Suppressor macrophage treated with lipopolysaccharide for 1 hour (primary cell): ENCODE measurements at regions not wholly inside any gene's neighbourhood (a gene's known extent, or its start where the extent isn't known, plus 50 kb on each side); places are given as distances from the start of the nearest gene placed in this dataset.

Experiments used
- DNase-seq, 3 donors: peaks; one replicate each; pipeline ENCODE4 v3.0.0-alpha.2; 2020 to 2022

- no peak for DNase-seq
Measured at GRCh38 chr10:131781791-131782190, 119.0 kb upstream of the PPP2R2D start.

GRCh38 chr10:131784363-131785120, 116.3 kb upstream of the PPP2R2D start:
- peak in 1 of 3 donors; percentile 4 for DNase-seq

- no peak for DNase-seq
Measured at GRCh38 chr10:131785121-131785460, 115.7 kb upstream of the PPP2R2D start.

DNA sequence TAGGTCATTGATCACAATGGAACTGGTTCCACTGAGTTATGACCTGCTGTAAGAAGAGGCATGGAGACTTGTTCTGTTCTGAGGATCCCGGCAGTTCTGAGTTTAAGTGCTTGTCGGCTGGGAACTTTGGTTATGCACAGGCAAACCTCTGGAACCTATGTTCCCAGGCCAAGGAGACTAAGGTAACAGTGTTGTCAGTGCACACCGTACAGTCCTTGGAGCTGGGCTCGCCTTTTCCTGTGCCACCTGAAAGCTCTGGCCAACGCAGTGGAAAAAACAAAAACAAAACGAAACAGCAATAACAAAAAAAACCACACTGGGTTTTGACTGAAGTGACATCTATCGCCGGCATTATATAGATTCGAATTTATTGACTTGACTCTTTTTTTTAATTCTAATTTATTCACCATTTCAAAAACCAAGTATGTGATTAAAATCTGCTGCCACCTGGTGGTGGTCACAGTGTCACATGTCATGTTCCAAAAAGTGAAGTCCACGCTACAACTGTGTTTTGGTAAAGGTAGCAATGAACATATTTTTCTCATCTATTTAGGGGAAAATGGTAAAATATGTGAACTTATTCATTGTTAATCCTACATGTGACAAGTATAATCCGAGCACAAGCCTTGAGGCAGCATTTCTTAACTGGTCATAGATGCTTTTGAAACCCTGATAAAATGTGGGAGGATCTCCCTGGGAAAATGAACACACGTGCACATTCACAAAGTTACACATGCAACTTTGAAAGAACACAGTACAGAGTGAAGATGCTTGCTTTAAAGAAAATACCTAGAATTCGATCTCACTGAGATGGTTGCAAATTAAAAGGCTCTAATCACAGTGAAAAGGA, 113.8 kb upstream of the PPP2R2D start:
- DNase-seq: peak; percentile 36 to 68 (median 60)

- DNase-seq: no peak
Measured at GRCh38 chr10:131787961-131788360, 112.8 kb upstream of the PPP2R2D start.

GRCh38 chr10:131788386-131788785, 112.4 kb upstream of the PPP2R2D start:
- no peak for DNase-seq

DNA sequence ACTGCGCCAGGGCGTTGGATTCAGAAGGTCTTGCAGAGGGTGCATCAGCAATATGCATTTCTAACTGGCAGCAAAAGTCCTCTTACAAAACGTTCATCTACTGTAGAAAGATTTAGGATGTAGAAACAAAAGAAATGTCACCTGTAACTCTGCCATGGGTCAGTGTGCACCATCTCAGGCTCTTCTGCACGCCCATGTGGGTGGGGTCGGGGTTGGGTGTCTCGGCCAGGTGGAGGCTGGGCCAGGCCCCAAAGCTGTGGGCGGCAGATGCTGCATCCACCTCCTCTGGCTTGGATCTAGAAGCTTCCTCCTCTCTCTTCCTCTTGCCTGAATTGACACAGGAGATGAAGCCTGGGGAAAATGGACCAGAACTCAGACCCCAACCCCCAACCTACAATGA, 111.3 kb upstream of the PPP2R2D start:
- DNase-seq: no peak

- DNase-seq: no peak
Measured at GRCh38 chr10:131790021-131790420, 110.8 kb upstream of the PPP2R2D start.

DNA sequence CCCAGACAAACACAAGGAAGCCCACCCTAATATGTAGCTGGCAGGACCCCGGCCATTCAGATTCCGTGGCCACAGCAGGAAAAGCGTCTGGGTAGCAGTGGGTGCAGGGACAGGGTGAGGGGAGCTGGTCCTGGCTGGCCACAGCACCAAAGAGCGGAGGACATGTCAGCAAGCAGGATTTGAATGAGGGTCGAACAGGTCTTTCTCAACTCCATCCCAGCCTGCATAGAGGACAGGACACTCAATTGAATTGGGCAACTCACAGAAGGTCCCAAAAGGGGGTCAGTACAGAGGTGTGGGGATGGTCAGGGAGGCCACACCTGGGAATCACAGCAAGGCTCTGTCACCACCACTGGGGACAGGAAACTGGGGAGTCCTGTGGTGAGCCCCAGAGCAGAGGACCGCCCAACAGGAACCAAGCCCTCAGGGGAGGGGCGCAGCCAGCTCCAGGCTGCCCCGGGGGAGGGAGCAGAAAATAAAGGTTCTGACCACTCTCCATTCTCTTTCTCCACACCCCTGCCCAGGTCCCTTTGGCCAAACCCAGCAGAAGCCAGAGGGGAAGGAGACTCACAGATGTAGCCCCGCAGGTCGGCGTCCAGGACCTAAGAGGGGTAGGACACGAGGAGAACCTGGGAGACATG, 108.7 kb upstream of the PPP2R2D start:
- DNase-seq: no peak

DNA sequence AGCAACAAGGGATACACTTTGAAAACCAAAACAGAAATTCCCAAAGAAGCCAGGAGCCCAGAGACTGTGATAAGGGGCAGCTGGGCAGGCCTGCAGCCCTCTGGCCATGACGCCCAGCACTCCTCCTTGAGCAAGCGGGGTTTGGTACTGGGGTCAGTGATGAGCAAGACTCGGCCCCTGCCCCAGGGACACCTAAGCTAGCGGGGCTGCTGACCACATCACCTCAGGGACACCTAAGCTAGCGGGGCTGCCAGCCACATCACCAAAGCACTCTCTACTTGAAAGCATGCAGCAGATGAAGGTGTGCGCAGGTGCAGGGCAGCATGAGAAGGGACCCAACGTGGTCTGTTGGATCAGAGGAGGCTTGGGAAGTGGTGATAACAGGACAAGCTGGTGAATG, 108.0 kb upstream of the PPP2R2D start:
- DNase-seq: no peak

DNA sequence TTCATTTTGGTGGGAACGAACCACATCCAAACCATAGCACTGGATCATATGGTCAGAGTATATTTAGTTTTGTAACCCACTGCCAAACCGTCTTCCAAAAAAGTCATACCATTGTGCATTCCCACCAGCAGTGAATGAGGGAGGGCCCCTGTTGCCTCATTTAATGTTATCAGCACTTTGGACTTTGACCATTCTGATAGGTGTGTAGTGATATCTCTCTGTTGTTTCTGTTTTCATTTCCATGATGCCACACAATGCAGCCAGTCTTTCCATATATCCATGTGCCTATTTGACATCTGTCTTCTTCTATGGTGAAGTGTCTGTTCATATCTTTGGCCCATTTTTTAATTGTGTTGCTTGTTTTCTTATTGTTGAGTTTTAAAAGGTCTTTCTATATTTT, 105.0 kb upstream of the PPP2R2D start:
- no peak for DNase-seq

DNA sequence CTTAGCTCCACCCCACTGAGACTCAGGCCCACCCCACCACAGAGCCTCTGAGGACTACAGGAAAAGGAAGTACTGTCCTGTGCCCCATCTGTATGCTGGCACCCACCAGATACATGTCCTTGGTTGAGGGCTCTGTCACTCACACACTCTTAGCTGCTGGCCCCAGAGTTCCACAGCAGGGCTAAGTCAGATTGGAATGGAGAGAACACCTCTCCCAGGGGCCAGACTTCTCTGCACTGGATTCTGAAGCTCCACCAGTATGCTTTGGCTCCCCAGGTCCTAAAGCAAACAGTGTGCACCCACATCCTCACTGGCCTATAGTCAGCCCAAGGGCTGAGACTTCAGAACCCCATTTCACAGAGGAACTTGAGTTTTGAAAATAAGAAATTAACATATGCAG, 103.2 kb upstream of the PPP2R2D start:
- DNase-seq: no peak

DNA sequence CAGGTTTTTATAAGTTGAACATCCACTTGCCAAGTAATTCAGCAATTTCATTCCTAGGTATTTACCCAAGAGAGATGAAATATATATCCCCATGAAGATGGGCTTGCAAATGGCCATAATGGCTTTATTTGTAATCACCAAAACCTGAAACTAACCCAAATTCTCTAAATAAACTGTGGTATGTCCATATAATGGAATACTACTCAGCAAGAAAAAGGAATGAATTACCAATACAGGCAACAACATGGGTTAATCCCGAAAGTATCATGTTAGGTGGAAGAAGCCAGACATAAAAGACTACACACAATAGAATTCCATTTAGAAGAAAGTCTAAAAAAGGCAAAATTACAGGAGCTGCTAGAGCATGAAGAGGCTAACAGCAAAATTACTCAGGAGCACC, 101.4 kb upstream of the PPP2R2D start:
- DNase-seq: no peak

DNA sequence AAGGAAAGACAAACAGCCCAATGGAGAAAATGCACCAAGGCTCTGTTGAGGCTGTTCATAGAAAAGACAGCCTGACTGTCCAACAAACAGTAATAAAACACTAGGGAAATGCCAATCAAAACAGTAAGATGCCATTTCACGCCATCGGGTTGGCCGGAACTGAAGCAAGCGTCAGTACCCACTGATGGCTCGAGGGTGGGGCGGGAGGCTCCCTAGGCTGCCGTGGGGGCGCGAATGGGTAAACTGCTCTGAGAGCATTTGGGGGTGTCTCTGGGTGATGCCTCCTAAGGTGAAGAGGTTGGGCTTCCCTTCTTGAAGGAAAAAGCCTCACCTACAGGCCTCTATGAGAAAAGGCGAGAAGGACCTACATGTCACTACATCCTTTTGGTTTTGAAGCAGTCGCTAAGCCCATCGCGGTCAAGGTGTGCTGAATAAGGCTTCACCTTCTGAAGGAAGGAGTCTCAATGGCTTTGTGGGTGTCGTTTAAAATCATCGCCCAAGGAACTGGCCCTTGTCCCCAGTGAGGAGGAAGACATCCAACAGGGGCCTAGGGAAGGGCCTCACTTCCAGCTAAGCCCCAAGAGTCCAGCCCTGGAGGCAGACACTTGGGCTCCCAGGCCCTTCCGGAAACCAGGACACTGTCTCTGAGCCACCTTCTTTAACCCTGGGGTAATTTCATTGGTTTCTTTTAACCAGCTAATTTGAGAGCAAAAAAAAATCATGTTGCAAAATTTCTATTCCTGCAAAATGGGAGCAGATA, 98.5 kb upstream of the PPP2R2D start:
- no peak for DNase-seq

GRCh38 chr10:131802996-131803395, 97.8 kb upstream of the PPP2R2D start:
- DNase-seq: no peak

DNA sequence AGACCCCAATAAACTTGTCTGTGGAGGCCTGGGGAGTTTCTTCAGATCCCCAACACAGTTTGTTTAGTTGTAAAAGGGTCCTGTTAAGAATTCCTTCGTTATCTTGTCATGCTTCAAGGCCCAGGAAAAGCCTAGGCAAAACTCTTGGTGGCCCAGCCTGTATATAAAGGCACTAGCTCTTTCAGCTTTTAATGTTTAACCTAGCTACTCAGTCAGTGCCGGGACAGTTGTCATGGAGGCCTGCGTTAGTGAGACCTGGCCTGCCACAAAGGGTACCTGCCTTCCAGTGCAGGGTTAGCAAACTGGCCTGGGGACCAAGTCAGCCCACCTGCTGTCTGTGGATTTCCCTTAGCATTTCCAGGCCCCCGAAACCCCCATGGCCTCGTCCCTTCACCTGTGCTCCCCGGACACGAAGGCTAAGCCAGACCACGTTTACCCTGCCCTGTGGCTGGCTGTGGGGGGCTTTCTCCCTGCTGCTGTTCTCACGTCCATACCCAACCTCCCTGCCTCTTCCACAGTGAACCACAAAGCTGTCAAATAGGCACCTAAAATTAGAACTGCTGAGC, 96.9 kb upstream of the PPP2R2D start:
- DNase-seq: no peak

- no peak for DNase-seq
Measured at GRCh38 chr10:131804551-131805295, 96.1 kb upstream of the PPP2R2D start.

DNA sequence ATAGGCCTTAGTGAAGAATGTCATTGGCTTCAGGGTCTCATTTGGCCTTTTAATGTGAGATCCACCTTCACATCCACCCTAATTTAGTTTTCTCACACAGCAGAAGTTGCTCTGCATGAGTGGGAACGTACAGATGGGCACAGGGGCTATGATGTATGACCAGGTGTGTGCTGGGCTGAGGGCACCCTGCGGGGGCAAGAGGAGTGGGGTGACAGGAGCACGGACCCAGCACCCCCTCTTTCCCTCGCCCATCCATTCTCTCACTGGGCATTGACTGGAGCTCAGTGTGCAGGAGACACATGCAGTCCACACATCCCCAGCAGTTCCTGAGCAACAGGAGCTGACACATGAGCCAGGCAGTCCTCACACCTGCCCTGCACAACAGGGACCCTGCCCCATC, 95.1 kb upstream of the PPP2R2D start:
- DNase-seq: no peak

DNA sequence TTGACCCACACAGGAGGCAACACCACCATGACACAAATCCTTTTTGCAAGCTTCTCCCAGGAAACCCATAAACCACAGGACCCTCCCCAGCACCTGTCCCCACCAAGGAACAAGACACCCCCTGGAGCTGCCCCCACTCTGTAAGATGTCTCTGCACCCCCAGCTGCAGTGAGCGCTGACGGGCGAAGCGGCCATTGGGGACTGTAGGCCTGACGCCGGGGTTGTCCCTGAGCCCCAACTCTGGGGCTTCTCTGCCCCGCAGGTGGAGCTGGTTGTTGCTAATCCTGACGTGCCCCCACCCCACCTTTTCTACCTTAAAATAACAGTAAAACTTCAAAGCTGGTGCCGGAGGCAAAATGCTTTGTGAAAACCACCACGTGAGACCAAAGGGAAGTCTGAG, 94.7 kb upstream of the PPP2R2D start:
- no peak for DNase-seq

- DNase-seq: no peak
Measured at GRCh38 chr10:131806646-131807317, 94.0 kb upstream of the PPP2R2D start.

GRCh38 chr10:131808370-131808930, 92.4 kb upstream of the PPP2R2D start:
- no peak for DNase-seq
